IMR-90 (cell line): ENCODE measurements at regions not wholly inside any gene's neighbourhood (a gene's known extent, or its start where the extent isn't known, plus 50 kb on each side); places are given as distances from the start of the nearest gene placed in this dataset.

Source experiments
- ATAC-seq: fragments of 200-7000 bp; cut with Tn5 transposase; 2 replicates; pipeline ENCODE4 v1.9.1; 2020; ENCODE audit warnings: low read depth, mild to moderate bottlenecking, moderate library complexity
- BruUV-seq: library from RNA; stranded (reverse); fragments of 400-500 nt; replicated peaks from 2 replicates; lab custom pipeline; 2021; lab: Mats Ljungman, UMichigan
- CTCF ChIA-PET: fragments of 300-600 bp; formaldehyde crosslinking; extraction: SDS; loops from one replicate; lab custom pipeline; 2021; ENCODE audit warnings: antibody characterized with exemption; lab: Yijun Ruan, JAX
- POLR2A ChIA-PET: fragments of 300-600 bp; sonication (Branson Sonifier 250); formaldehyde crosslinking; loops from one replicate; lab custom pipeline; 2022; ENCODE audit warnings: antibody characterized with exemption; ENCODE audit not compliant: unreplicated experiment; lab: Charles Lee
- DNase-seq: peaks from one replicate; pipeline ENCODE4 v3.0.0; 2013
- H2AFZ ChIP-seq: replicated peaks from 2 replicates; pipeline ENCODE3; 2013; ENCODE audit warnings: low read length, mild to moderate bottlenecking; ENCODE audit not compliant: poor library complexity
- H2AK5ac ChIP-seq: 2 replicates; pipeline ENCODE4 v1.6.1; 2013; ENCODE audit warnings: low read depth, low read length, inconsistent platforms
- H2AK9ac ChIP-seq: replicated peaks from 2 replicates; pipeline ENCODE3; 2013; ENCODE audit warnings: mild to moderate bottlenecking, low read depth, low read length, moderate library complexity; ENCODE audit not compliant: poor library complexity
- H2BK120ac ChIP-seq: 2 replicates; pipeline ENCODE4 v1.6.1; 2013; ENCODE audit warnings: low read depth, low read length, inconsistent platforms
- H2BK15ac ChIP-seq: 3 replicates; pipeline ENCODE4 v1.6.1; 2013; ENCODE audit warnings: low read depth, low read length, inconsistent platforms
- H2BK20ac ChIP-seq: 2 replicates; pipeline ENCODE4 v1.6.1; 2013; ENCODE audit warnings: low read depth, mild to moderate bottlenecking, inconsistent platforms, low read length, moderate library complexity
- H2BK5ac ChIP-seq: 2 replicates; pipeline ENCODE4 v1.6.1; 2013; ENCODE audit warnings: mild to moderate bottlenecking, low read depth, low read length, inconsistent platforms; ENCODE audit not compliant: poor library complexity, severe bottlenecking
- H3K14ac ChIP-seq: replicated peaks from 2 replicates; pipeline ENCODE4 v1.6.1; 2013; ENCODE audit warnings: low read depth, low read length, inconsistent platforms
- H3K18ac ChIP-seq: 2 replicates; pipeline ENCODE4 v1.6.1; 2013; ENCODE audit warnings: low read depth, low read length, control low read depth
- H3K23ac ChIP-seq: 2 replicates; pipeline ENCODE4 v1.6.1; 2013; ENCODE audit warnings: low read depth, low read length, inconsistent platforms
- H3K27ac ChIP-seq: 2 replicates; pipeline ENCODE4 v1.5.1; 2013; ENCODE audit warnings: mild to moderate bottlenecking, control low read depth, low read length; ENCODE audit not compliant: insufficient read depth
- H3K27me3 ChIP-seq: 2 replicates; pipeline ENCODE4 v1.6.1; 2013; ENCODE audit warnings: low read length; ENCODE audit not compliant: control insufficient read depth, insufficient read depth
- H3K36me3 ChIP-seq: 2 replicates; pipeline ENCODE4 v1.6.1; 2013; ENCODE audit warnings: low read length, mixed read lengths; ENCODE audit not compliant: control insufficient read depth, insufficient read depth
- H3K4ac ChIP-seq: 2 replicates; pipeline ENCODE4 v1.6.1; 2013; ENCODE audit warnings: low read depth, low read length, inconsistent platforms
- H3K4me1 ChIP-seq: 2 replicates; pipeline ENCODE4 v1.6.1; 2013; ENCODE audit warnings: low read length, mixed read lengths; ENCODE audit not compliant: control insufficient read depth, insufficient read depth
- H3K4me2 ChIP-seq: 2 replicates; pipeline ENCODE4 v1.6.1; 2013; ENCODE audit warnings: low read depth, mild to moderate bottlenecking, control low read depth, low read length, moderate library complexity
- H3K4me3 ChIP-seq: 2 replicates; pipeline ENCODE4 v1.5.1; 2013; ENCODE audit warnings: low read depth, mild to moderate bottlenecking, control low read depth, low read length, moderate library complexity; ENCODE audit not compliant: insufficient read depth
- H3K56ac ChIP-seq: 2 replicates; pipeline ENCODE4 v1.6.1; 2013; ENCODE audit warnings: low read length, inconsistent platforms; ENCODE audit not compliant: insufficient read depth; ENCODE audit errors: extremely low read depth
- H3K79me1 ChIP-seq, 2 experiments: 2 replicates each; pipeline ENCODE4 v1.6.1; 2013; ENCODE audit warnings: low read length in 2 of 2, inconsistent platforms in 1 of 2, low read depth in 1 of 2
- H3K9ac ChIP-seq: 2 replicates; pipeline ENCODE4 v1.6.1; 2013; ENCODE audit warnings: low read depth, low read length, control low read depth
- H3K9me1 ChIP-seq: 2 replicates; pipeline ENCODE4 v1.6.1; 2013; ENCODE audit warnings: low read length, inconsistent platforms; ENCODE audit not compliant: insufficient read depth
- H3K9me3 ChIP-seq: 2 replicates; pipeline ENCODE4 v1.6.1; 2013; ENCODE audit warnings: low read length; ENCODE audit not compliant: control insufficient read depth, insufficient read depth
- H4K20me1 ChIP-seq: 2 replicates; pipeline ENCODE4 v1.6.1; 2013; ENCODE audit warnings: low read length, inconsistent platforms; ENCODE audit not compliant: insufficient read depth
- H4K5ac ChIP-seq: 2 replicates; pipeline ENCODE4 v1.6.1; 2013; ENCODE audit warnings: mild to moderate bottlenecking, low read depth, low read length, control low read depth
- H4K8ac ChIP-seq, 2 experiments: 2 replicates each; pipeline ENCODE4 v1.6.1; 2013; ENCODE audit warnings: low read depth in 2 of 2, low read length in 2 of 2, control low read depth in 1 of 2, inconsistent platforms in 1 of 2
- H4K91ac ChIP-seq: 2 replicates; pipeline ENCODE4 v1.6.1; 2013; ENCODE audit warnings: low read depth, low read length, inconsistent platforms; ENCODE audit not compliant: insufficient read depth
- BHLHE40 ChIP-seq: fragments of 150-350 bp; IDR thresholded peaks from 2 replicates; pipeline ENCODE4 v1.6.1; 2016; ENCODE audit warnings: mild to moderate bottlenecking, low read depth, low read length
- CHD1 ChIP-seq: IDR thresholded peaks from 2 replicates; pipeline ENCODE4 v1.6.1; 2012; ENCODE audit warnings: low read depth, low read length, improper control_type of control experiment
- FOS ChIP-seq: fragments of 150-350 bp; IDR thresholded peaks from 2 replicates; pipeline ENCODE4 v1.6.1; 2016; ENCODE audit warnings: low read depth, low read length
- MAFK ChIP-seq: IDR thresholded peaks from 2 replicates; pipeline ENCODE4 v1.6.1; 2012; ENCODE audit warnings: low read depth, low read length, improper control_type of control experiment
- MXI1 ChIP-seq: IDR thresholded peaks from 2 replicates; pipeline ENCODE4 v1.6.1; 2012; ENCODE audit warnings: low read depth, mild to moderate bottlenecking, low read length, moderate library complexity, borderline replicate concordance
- NFE2L2 ChIP-seq: fragments of 150-350 bp; IDR thresholded peaks from 2 replicates; pipeline ENCODE4 v1.6.1; 2016; ENCODE audit warnings: low read depth, mild to moderate bottlenecking, low read length
- POLR2A ChIP-seq: IDR thresholded peaks from 2 replicates; pipeline ENCODE4 v1.6.1; 2012; ENCODE audit warnings: mild to moderate bottlenecking, low read depth, low read length
- RAD21 ChIP-seq: IDR thresholded peaks from 2 replicates; pipeline ENCODE4 v1.6.1; 2012; ENCODE audit warnings: low read length, improper control_type of control experiment
- RCOR1 ChIP-seq: IDR thresholded peaks from 2 replicates; pipeline ENCODE4 v1.6.1; 2012; ENCODE audit warnings: mild to moderate bottlenecking, low read length, improper control_type of control experiment; ENCODE audit not compliant: insufficient replicate concordance
- SMC3 ChIP-seq: fragments of 150-350 bp; IDR thresholded peaks from 2 replicates; pipeline ENCODE4 v1.6.1; 2016; ENCODE audit warnings: low read depth, mild to moderate bottlenecking, antibody characterized with exemption, low read length, moderate library complexity
- WGBS, 2 experiments: methylation state at CpG; one replicate each; pipeline versions ENCODE4 v1.1.5 to v1.1.7; 2013; ENCODE audit warnings: missing lambda C conversion rate in 2 of 2; ENCODE audit not compliant: insufficient read length in 1 of 2; ENCODE audit errors: extremely low coverage in 2 of 2; 5-methylcytosine and 5-hydroxymethylcytosine counted together
- dilution Hi-C: fragments of 300-500 bp; cut with HindIII; formaldehyde crosslinking; loops from one replicate; pipeline ENCODE4 v1.14.3; 2018; ENCODE audit warnings: low sequenced_read_pairs; ENCODE audit not compliant: unreplicated experiment
- in situ Hi-C: fragments of 300-500 bp; cut with MboI; formaldehyde crosslinking; loops from 3 replicates; pipeline ENCODE4 v1.14.3; 2019; ENCODE audit warnings: low sequenced_read_pairs, inconsistent platforms, mixed read lengths
- intact Hi-C: fragments of 100-400 bp; cut with micrococcal nuclease; formaldehyde crosslinking; loops from 2 replicates; pipeline ENCODE4 v1.10.0; 2022
- TF ChIP-seq, protein P1 (sequence below): conservative IDR thresholded peaks from 2 replicates; pipeline ENCODE4 v1.5.1; 2012; ENCODE audit warnings: mild to moderate bottlenecking, low read depth, low read length, improper control_type of control experiment

DNA sequence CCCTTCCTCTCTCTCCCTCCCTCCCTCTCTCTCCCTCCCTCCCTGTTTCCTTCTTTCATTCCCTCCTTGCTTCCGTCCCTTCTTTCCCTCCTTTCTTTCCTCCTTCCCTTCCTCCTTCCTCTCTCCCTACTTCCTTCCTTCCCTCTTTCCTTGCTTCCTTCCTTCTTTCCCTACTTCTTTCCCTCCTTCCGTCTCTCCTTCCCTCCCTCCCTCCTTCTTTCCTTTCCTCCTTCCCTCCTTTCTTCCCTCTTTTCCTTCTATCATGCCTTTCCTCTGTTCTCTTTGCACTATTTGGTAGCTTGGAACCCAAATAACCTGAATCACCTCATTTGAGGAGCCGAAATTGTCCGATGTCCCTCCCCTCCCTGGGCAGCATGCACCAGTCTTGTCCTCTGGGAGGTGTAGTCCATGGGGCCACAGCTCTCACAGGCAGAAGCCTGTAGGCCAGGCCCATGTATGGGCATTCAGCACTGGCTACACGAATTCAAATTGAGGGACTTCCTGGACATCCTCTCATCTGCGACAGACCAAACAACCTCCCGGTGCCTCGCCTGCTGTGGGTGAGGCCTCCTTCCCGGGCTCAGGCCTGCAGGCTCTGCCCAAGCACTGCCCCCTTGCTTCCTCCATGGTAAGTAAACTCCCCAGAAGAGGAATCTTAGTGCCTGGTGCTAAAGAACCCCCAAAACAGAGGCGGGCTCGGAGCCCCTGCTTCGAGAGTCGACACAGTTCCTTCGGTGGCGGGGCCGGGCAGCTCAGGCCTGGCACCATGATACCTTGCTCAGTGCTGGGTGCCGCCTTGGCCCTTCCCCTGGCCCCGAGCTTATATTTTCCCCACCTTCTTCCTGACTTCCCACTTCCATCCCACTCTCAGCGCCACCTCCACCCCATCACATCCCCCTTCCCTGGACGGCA, 454.1 kb upstream of the CADM1 start:
- Histone ChIP-seq H3K9me3 (no peaks in the 10 kb centered on the region), H4K20me1 (no peaks in the 10 kb centered on the region), H3K4ac (no peak overlapping the region), H3K36me3 (no peaks in the 10 kb centered on the region), H2AK9ac (no peak overlapping the region), H2AK5ac (no peak overlapping the region), H3K9ac (no peak overlapping the region), H4K8ac (no peak overlapping the region), H2BK5ac (no peak overlapping the region), H3K27me3 (no peaks in the 10 kb centered on the region; the same call in 1 of the 2 replicates), H2AFZ (no peak overlapping the region), H3K4me2 (no peak overlapping the region), H4K5ac (no peak overlapping the region), H3K23ac (no peak overlapping the region), H3K18ac (no peak overlapping the region), H3K14ac (no peak overlapping the region), H3K4me3 (no peak overlapping the region), H3K56ac (no peak overlapping the region), H2BK20ac (no peak overlapping the region), H3K9me1 (no peaks in the 10 kb centered on the region), H3K4me1 (no peaks in the 10 kb centered on the region; the same call in 1 of the 2 replicates), H4K91ac (no peak overlapping the region), H3K27ac (no peak overlapping the region), H3K79me1 (no peaks in the 10 kb centered on the region), H2BK15ac (no peak overlapping the region), H2BK120ac (no peak overlapping the region)
- WGBS, 2 experiments, result 100% methylated on average over 2 of the region's 20 CpGs; no CpG with 5 or more reads in 1 of the 2 experiments
- intact Hi-C loops, result no loop called here
- TF ChIP-seq MXI1, result no peak
- no peak for TF ChIP-seq BHLHE40
- TF ChIP-seq RAD21, result no peak
- no peak for TF ChIP-seq FOS
- TF ChIP-seq SMC3, result no peak
- TF ChIP-seq POLR2A, result no peak
- TF ChIP-seq NFE2L2, result no peak
- no peak for TF ChIP-seq CHD1
- TF ChIP-seq, protein P1, sequence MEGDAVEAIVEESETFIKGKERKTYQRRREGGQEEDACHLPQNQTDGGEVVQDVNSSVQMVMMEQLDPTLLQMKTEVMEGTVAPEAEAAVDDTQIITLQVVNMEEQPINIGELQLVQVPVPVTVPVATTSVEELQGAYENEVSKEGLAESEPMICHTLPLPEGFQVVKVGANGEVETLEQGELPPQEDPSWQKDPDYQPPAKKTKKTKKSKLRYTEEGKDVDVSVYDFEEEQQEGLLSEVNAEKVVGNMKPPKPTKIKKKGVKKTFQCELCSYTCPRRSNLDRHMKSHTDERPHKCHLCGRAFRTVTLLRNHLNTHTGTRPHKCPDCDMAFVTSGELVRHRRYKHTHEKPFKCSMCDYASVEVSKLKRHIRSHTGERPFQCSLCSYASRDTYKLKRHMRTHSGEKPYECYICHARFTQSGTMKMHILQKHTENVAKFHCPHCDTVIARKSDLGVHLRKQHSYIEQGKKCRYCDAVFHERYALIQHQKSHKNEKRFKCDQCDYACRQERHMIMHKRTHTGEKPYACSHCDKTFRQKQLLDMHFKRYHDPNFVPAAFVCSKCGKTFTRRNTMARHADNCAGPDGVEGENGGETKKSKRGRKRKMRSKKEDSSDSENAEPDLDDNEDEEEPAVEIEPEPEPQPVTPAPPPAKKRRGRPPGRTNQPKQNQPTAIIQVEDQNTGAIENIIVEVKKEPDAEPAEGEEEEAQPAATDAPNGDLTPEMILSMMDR, result no peak
- TF ChIP-seq MAFK, result no peak
- no peak for TF ChIP-seq RCOR1
- ChIA-PET CTCF (interaction anchor here (1.2 kb wide), 1 partner anchor 39 kb away, joined by 3 read pairs; no protein-coding TSS in a partner anchor), POLR2A (no interaction called here)
- no TSS peak for BruUV-seq
- no peak for ATAC-seq
- dilution Hi-C loops, result no loop called here
- in situ Hi-C loops, result no loop called here
- no peak for DNase-seq
